Testis (tissue), 2 donors: ENCODE measurements at regions not wholly inside any gene's neighbourhood (a gene's known extent, or its start where the extent isn't known, plus 50 kb on each side); places are given as distances from the start of the nearest gene placed in this dataset.

Source experiments
- CTCF ChIP-seq, 3 experiments: fragments of 450-650 bp in 2 of 3; fragments of 200-600 bp in 1 of 3; sonication (generic) in 1 of 3; IDR thresholded peaks; one replicate each; pipeline ENCODE4 v1.5.1; 2016 to 2019; ENCODE audit warnings: antibody characterized with exemption in 3 of 3, mild to moderate bottlenecking in 2 of 3, moderate library complexity in 1 of 3
- POLR2A ChIP-seq: fragments of 450-650 bp; IDR thresholded peaks from one replicate; pipeline ENCODE4 v1.6.1; 2017; ENCODE audit warnings: antibody characterized with exemption, mild to moderate bottlenecking, moderate library complexity

- TF ChIP-seq CTCF (IDR thresholded peaks at IDR 0.05) (no peak), POLR2A (no peak)
Observed at GRCh38 chr6:87789198-87789899, 87.3 kb upstream of the AKIRIN2 start.
